ENCODE measurements at regions not wholly inside any gene's neighbourhood (a gene's known extent, or its start where the extent isn't known, plus 50 kb on each side); places are given as distances from the start of the nearest gene placed in this dataset.

DNA sequence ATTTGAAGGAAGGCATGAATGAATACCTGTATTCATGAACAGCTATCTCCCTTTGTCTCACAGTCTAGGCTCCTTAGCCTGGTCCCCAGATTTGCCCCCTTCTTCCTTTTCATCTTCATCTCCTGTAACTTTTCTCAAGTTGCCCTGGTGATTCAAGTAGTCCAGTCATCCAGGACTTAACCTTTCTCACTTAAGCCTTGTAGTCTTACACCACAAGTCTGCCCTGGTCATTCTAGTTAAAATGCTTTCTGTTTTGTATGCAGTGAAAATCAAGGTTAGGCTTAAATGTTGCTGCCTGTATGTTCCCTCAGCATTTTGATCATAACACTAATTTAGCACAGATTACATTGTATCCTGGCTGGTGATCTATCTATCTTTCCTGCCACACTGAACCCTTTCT lies 58.5 kb upstream of the SLC7A11 start:
- no peak for TF ChIP-seq POLR2A (IDR thresholded peaks at IDR 0.05)
- TF ChIP-seq, protein P1, sequence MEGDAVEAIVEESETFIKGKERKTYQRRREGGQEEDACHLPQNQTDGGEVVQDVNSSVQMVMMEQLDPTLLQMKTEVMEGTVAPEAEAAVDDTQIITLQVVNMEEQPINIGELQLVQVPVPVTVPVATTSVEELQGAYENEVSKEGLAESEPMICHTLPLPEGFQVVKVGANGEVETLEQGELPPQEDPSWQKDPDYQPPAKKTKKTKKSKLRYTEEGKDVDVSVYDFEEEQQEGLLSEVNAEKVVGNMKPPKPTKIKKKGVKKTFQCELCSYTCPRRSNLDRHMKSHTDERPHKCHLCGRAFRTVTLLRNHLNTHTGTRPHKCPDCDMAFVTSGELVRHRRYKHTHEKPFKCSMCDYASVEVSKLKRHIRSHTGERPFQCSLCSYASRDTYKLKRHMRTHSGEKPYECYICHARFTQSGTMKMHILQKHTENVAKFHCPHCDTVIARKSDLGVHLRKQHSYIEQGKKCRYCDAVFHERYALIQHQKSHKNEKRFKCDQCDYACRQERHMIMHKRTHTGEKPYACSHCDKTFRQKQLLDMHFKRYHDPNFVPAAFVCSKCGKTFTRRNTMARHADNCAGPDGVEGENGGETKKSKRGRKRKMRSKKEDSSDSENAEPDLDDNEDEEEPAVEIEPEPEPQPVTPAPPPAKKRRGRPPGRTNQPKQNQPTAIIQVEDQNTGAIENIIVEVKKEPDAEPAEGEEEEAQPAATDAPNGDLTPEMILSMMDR (IDR thresholded peaks at IDR 0.05), result no peak
